Body of pancreas (tissue), 4 donors: ENCODE measurements at regions not wholly inside any gene's neighbourhood (a gene's known extent, or its start where the extent isn't known, plus 50 kb on each side); places are given as distances from the start of the nearest gene placed in this dataset.

Source experiments
- CTCF ChIP-seq, 7 experiments: fragments of 450-650 bp in 4 of 7; fragments of 200-600 bp in 3 of 7; sonication (generic) in 3 of 7; IDR thresholded peaks; one replicate each; pipeline ENCODE4 v1.5.1; 2016 to 2019; ENCODE audit warnings: antibody characterized with exemption in 7 of 7
- POLR2A ChIP-seq, 3 donors: fragments of 450-650 bp; IDR thresholded peaks; one replicate each; pipeline ENCODE4 v1.6.1; 2016; ENCODE audit warnings: antibody characterized with exemption in 3 of 3, mild to moderate bottlenecking in 2 of 3

GRCh38 chr21:15193937-15194336, 129.1 kb upstream of the NRIP1 start:
- TF ChIP-seq POLR2A (IDR thresholded peaks at IDR 0.05), result no peak
- no peak for TF ChIP-seq CTCF (IDR thresholded peaks at IDR 0.05)
